Colonic mucosa (tissue), 4 donors: ENCODE measurements at regions not wholly inside any gene's neighbourhood (a gene's known extent, or its start where the extent isn't known, plus 50 kb on each side); places are given as distances from the start of the nearest gene placed in this dataset.

Source experiments
- DNase-seq: peaks from one replicate; pipeline ENCODE4 v3.0.0-alpha.2; 2020
- H3K27ac ChIP-seq: fragments of 200-600 bp; one replicate; pipeline ENCODE4 v1.8.0; 2021
- H3K27me3 ChIP-seq: fragments of 200-600 bp; one replicate; pipeline ENCODE4 v1.8.0; 2021
- H3K36me3 ChIP-seq: fragments of 200-600 bp; one replicate; pipeline ENCODE4 v1.8.0; 2021
- H3K4me1 ChIP-seq: fragments of 200-600 bp; one replicate; pipeline ENCODE4 v1.8.0; 2021; ENCODE audit warnings: mild to moderate bottlenecking
- H3K4me3 ChIP-seq: fragments of 200-600 bp; one replicate; pipeline ENCODE4 v1.8.0; 2021
- H3K9ac ChIP-seq, 2 donors: one replicate each; pipeline ENCODE4 v1.7.0; 2013; ENCODE audit warnings: control low read depth in 2 of 2, low read depth in 2 of 2, low read length in 2 of 2
- H3K9me3 ChIP-seq: fragments of 200-600 bp; one replicate; pipeline ENCODE4 v1.8.0; 2021
- intact Hi-C: fragments of 100-400 bp; cut with DNase I; formaldehyde crosslinking; loops from one replicate; pipeline ENCODE4 v1.14.1; 2022
- TF ChIP-seq, protein P1 (sequence below): fragments of 200-600 bp; IDR thresholded peaks from one replicate; pipeline ENCODE4 v1.8.0; 2022; ENCODE audit warnings: antibody characterized with exemption, mild to moderate bottlenecking
- donor health status: healthy.
- donor health status: DM: no; HTN: no; CAD: no.
- donor health status: DM: no; HTN: no; CAD: no.

DNA sequence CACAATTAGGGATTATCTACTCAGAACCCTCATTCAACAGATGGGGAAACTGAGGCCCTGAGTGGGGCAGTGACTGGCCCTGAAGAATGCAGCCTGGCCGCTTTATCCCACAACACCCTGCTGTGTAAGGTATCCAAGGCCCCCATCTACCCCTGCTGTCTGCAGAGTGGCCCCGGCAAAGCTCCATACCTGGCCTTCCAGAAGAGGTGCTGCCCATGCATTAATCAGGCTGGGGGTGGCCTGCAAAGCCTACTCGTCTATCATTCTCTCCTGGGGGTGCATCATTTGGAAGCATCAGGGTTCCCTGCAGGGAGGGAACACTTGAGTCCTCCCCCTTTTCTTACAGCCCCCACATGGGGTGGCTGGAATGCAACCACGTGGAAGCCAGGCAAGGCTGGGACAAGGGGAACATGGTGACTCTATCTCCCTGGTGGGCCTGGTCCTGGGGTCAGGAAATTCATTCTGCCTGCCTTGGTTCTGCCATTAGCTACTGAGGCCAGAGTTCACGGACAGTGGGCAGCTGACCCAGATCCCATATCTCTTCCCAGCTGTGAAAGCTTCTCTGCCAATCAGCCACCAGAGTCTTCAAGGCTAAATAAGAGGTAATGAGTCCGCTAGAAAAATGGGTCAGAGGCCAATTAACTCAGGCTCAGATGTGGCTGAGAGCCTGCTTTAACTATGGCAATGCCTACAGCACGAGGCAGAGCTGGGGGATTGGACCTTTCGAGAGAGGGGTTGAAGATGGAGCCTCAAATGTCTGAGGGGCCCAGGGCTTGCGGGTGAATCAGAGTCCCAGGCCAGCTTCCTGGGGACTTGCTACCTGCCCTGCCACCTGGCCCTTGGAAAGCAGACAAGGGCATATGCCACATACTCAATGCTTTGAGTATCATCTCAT, 72.3 kb upstream of the TOX2 start:
- no peaks in the 10 kb centered on the region for H3K36me3 ChIP-seq
- no peaks in the 10 kb centered on the region for H3K9me3 ChIP-seq
- no peak overlapping the region for H3K9ac ChIP-seq
- DNase-seq = peak; percentile 16
- no peaks in the 10 kb centered on the region for H3K27me3 ChIP-seq
- TF ChIP-seq, protein P1, sequence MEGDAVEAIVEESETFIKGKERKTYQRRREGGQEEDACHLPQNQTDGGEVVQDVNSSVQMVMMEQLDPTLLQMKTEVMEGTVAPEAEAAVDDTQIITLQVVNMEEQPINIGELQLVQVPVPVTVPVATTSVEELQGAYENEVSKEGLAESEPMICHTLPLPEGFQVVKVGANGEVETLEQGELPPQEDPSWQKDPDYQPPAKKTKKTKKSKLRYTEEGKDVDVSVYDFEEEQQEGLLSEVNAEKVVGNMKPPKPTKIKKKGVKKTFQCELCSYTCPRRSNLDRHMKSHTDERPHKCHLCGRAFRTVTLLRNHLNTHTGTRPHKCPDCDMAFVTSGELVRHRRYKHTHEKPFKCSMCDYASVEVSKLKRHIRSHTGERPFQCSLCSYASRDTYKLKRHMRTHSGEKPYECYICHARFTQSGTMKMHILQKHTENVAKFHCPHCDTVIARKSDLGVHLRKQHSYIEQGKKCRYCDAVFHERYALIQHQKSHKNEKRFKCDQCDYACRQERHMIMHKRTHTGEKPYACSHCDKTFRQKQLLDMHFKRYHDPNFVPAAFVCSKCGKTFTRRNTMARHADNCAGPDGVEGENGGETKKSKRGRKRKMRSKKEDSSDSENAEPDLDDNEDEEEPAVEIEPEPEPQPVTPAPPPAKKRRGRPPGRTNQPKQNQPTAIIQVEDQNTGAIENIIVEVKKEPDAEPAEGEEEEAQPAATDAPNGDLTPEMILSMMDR = no peak
- intact Hi-C loops = loop anchor here (10.0 kb wide), 1 partner anchor 232 kb away; no protein-coding TSS in a partner anchor
- H3K4me1 ChIP-seq = no peaks in the 10 kb centered on the region
- H3K27ac ChIP-seq = no peak overlapping the region
- H3K4me3 ChIP-seq = no peak overlapping the region

DNA sequence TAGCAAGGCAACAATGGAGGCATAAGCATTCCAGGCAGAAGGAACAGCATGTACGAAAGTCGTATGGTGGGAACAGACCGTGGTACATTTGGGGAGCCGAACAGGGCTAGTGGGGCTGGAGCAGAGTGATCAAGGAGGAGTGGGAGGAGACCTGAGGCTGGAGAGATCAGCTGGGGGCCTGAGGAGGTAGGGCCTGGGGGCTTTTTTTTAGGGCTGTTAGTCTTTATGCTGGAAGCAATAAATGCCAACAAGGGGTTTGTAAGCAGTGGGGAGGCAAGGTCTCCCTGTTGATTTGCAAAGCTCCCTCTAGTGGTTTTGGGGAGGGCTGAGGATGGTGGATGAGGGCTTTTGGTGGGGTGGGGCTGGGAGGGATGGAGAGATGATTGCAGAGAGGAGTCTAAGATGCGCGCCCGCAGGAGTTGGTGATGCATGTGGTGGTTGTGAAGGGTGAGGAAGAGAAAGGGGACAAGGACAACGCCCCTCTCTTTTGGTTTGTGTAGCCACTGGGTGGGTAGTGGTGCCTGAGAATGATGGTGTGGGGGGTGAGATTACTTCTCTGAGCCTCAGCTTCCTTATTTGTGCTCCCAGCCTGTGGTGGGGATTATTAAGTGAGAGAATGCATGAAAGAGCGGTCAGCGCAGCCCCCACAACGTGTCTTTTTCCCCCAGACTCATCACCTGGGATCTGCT, 74.1 kb upstream of the TOX2 start:
- no peak overlapping the region for H3K9ac ChIP-seq
- TF ChIP-seq, protein P1 = no peak
- peak; percentile 19 for DNase-seq
- no peak overlapping the region for H3K4me3 ChIP-seq
- intact Hi-C loops = loop anchor here (10.0 kb wide), 1 partner anchor 234 kb away; no protein-coding TSS in a partner anchor
- H3K9me3 ChIP-seq = no peaks in the 10 kb centered on the region
- H3K27ac ChIP-seq = no peak overlapping the region
- H3K27me3 ChIP-seq = no peaks in the 10 kb centered on the region
- no peaks in the 10 kb centered on the region for H3K4me1 ChIP-seq
- no peaks in the 10 kb centered on the region for H3K36me3 ChIP-seq

DNA sequence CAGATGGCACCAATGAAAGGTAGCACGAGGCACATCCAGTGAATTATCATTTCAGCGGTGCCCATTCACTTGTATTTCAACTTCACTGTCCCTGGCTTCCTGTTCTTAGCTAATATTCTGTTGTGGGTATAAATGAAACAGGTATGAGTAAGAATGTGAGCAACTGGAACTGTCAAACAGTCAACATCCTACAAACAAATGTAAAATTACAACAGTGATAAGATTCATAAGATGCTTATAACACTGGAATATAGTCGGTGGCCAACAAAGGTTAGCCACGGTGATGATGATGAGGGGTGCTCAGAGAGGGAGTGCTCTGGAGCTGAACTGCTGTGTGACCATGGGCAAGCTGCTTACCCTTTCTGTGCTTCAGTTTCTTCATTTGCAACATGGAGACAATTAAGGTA, 74.9 kb upstream of the TOX2 start:
- Histone ChIP-seq H3K36me3 (no peaks in the 10 kb centered on the region), H3K4me1 (no peaks in the 10 kb centered on the region), H3K27ac (no peak overlapping the region), H3K9ac (no peak overlapping the region), H3K4me3 (no peak overlapping the region), H3K27me3 (no peaks in the 10 kb centered on the region), H3K9me3 (no peaks in the 10 kb centered on the region)
- no peak for DNase-seq
- intact Hi-C loops = loop anchor here (10.0 kb wide), 1 partner anchor 235 kb away; no protein-coding TSS in a partner anchor
- TF ChIP-seq, protein P1 = no peak

DNA sequence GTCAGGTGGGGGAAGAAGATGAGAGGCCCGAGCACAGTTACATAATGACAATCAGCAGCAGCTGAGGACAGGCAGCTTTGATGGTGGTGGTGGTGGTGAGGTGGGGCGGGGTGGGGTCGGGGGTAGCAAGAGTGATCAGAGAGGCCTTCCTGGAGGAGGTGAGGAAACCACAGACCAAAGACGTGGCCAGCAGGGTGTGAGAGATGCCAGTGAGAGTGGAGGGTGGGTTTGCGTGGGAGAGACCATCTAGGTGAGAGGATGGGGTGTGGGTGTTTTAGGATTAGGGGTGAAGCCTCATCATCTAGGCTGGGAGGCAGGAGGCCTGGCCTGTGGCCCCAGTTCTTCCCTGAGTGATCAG, 76.0 kb upstream of the TOX2 start:
- TF ChIP-seq, protein P1 = no peak
- DNase-seq = no peak
- intact Hi-C loops = no loop called here

DNA sequence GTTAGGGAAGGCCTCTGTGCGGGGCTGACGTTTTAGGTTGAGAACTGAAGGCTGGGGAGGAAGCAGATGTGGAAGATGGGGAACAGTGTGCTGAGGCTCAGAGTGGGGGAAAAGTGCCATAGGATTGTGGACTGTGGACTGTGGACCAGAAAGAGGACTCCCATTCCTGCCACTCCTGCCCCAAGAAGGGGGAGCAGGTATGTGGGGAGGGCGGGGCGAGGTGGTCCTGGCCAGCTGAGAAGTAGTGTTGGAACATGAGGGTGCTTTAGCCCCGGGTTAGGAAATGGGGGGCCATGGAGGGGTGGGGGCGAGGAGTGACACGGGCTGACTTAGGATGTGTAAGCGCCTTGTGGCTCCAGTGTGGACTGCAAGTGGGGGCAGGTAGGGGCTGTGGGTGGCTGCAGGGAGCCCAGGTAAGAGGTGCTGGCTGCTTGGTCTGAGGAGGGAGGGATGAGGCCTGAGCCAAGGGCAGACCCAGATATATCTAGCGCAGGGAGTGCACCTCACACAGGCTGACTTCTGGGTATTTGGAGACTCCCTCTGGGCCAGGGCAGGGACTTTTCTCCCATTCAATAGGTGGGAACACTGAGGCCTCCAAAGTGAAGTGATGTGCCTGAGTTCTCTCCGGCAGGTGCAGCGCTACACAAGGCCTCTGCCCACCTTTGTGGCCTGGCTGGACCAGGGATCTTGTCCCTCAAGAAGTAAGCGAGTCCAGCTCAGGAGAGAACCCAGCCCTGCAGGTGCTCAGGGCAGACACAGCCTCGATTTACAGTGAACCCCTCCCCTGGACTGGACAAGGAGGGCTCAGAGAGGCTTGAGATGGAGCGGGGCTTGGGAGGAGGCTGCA, 76.6 kb upstream of the TOX2 start:
- H3K27ac ChIP-seq = no peak overlapping the region
- H3K9me3 ChIP-seq = no peaks in the 10 kb centered on the region
- TF ChIP-seq, protein P1 = no peak
- DNase-seq = peak; percentile 11
- H3K27me3 ChIP-seq = no peaks in the 10 kb centered on the region
- H3K36me3 ChIP-seq = no peaks in the 10 kb centered on the region
- no peak overlapping the region for H3K9ac ChIP-seq
- H3K4me3 ChIP-seq = no peak overlapping the region
- intact Hi-C loops = no loop called here
- H3K4me1 ChIP-seq = no peaks in the 10 kb centered on the region

More for the DNA sequence above, 76.0 kb upstream of the TOX2 start:
- no peak overlapping the region for H3K27ac ChIP-seq
- no peaks in the 10 kb centered on the region for H3K36me3 ChIP-seq
- H3K9me3 ChIP-seq = no peaks in the 10 kb centered on the region
- H3K4me3 ChIP-seq = no peak overlapping the region
- no peaks in the 10 kb centered on the region for H3K4me1 ChIP-seq
- no peaks in the 10 kb centered on the region for H3K27me3 ChIP-seq
- H3K9ac ChIP-seq = no peak overlapping the region
